Lung (tissue), 11 donors: ENCODE measurements at regions not wholly inside any gene's neighbourhood (a gene's known extent, or its start where the extent isn't known, plus 50 kb on each side); places are given as distances from the start of the nearest gene placed in this dataset.

ENCODE experiments used
- ATAC-seq: fragments of 200-7000 bp; cut with Tn5 transposase; one replicate; pipeline ENCODE4 v1.9.1; 2020; ENCODE audit warnings: moderate number of reproducible peaks; ENCODE audit not compliant: insufficient read depth, low FRiP score
- DNase-seq, 3 donors: peaks; one replicate each; pipeline ENCODE4 v3.0.0-alpha.2; 2013 to 2017
- H3K27ac ChIP-seq, 2 donors: one replicate each; pipeline ENCODE4 v1.5.1; 2013; ENCODE audit warnings: mild to moderate bottlenecking in 2 of 2, moderate library complexity in 2 of 2, control low read depth in 1 of 2, inconsistent platforms in 1 of 2, low read depth in 1 of 2, low read length in 1 of 2
- H3K27me3 ChIP-seq, 3 donors: one replicate each; pipeline ENCODE4 v1.5.1; 2013; ENCODE audit warnings: low read length in 2 of 3; ENCODE audit not compliant: control insufficient read depth in 3 of 3, insufficient read depth in 3 of 3
- H3K36me3 ChIP-seq, 4 donors: one replicate each; pipeline ENCODE4 v1.5.1; 2013; ENCODE audit warnings: low read length in 4 of 4, mild to moderate bottlenecking in 1 of 4, moderate library complexity in 1 of 4; ENCODE audit not compliant: control insufficient read depth in 4 of 4, insufficient read depth in 4 of 4
- H3K4me1 ChIP-seq, 5 donors: one replicate each; pipeline ENCODE4 v1.5.1; 2013; ENCODE audit warnings: low read length in 5 of 5, mild to moderate bottlenecking in 2 of 5, moderate library complexity in 1 of 5; ENCODE audit not compliant: control insufficient read depth in 5 of 5, insufficient read depth in 5 of 5
- H3K4me3 ChIP-seq: one replicate; pipeline ENCODE4 v1.5.1; 2013; ENCODE audit warnings: mild to moderate bottlenecking, control low read depth, moderate library complexity
- H3K9ac ChIP-seq, 2 donors: one replicate each; pipeline ENCODE4 v1.5.1; 2013; ENCODE audit warnings: low read length in 2 of 2, control low read depth in 1 of 2; ENCODE audit not compliant: insufficient read depth in 1 of 2
- H3K9me3 ChIP-seq, 4 donors: one replicate each; pipeline ENCODE4 v1.5.1; 2013; ENCODE audit warnings: low read length in 3 of 4, mild to moderate bottlenecking in 1 of 4, moderate library complexity in 1 of 4; ENCODE audit not compliant: control insufficient read depth in 4 of 4, insufficient read depth in 3 of 4
- CTCF ChIP-seq: IDR thresholded peaks from 2 replicates; pipeline ENCODE4 v1.5.1; 2012; ENCODE audit warnings: mild to moderate bottlenecking; ENCODE audit errors: control extremely low read depth, extremely low read depth
- WGBS, 2 donors: extraction: QIAGEN DNeasy Blood & Tissue Kit; methylation state at CpG; one replicate each; pipeline ENCODE4 v1.1.7; 2013; 5-methylcytosine and 5-hydroxymethylcytosine counted together
- donor health status: control.
- donor health status: control.
- donor health status: Bipolar disorder and iron deficiency.
- donor health status: healthy.
- donor health status: DM: yes; HTN: yes; CAD: no.

DNA sequence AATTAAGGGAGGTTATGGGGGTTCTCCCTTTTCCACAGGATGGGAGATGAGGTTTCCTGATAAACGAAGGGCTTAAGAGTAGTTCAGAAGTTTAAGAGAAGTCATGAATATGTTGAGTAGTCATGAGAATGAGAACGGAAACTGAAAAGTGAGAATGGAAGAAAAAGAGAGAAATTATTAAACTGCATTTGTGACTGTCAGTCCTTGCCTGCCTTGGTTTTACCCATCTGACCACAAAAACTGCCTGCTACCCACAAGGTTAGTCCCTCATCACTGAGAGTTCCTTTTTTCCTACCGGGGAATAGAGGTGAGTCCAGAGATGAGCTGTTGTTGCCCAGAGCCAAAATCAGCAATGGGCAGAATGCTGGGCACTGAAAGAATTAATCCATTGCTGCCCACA is 174.1 kb upstream of the BET1 start:
- no peak overlapping the region for H3K4me3 ChIP-seq
- peaks cover 0 to 3% (median 1%) of the 10 kb centered on the region in 5 donors for H3K4me1 ChIP-seq
- 42 to 70% methylated on average over 3 of the region's 3 CpGs for WGBS, 2 donors
- TF ChIP-seq CTCF, result no peak
- no peak overlapping the region for H3K27ac ChIP-seq
- H3K36me3 ChIP-seq, result no peaks in the 10 kb centered on the region
- H3K27me3 ChIP-seq, result no peaks in the 10 kb centered on the region
- H3K9ac ChIP-seq, result no peak overlapping the region
- ATAC-seq, result no peak
- no peak for DNase-seq
- H3K9me3 ChIP-seq, result no peaks in the 10 kb centered on the region

GRCh38 chr7:94179466-94179865 is 175.3 kb upstream of the BET1 start:
- Histone ChIP-seq H3K36me3 (no peaks in the 10 kb centered on the region), H3K9me3 (no peaks in the 10 kb centered on the region), H3K27me3 (no peaks in the 10 kb centered on the region), H3K4me1 (peaks cover 0 to 4% (median 2%) of the 10 kb centered on the region in 5 donors), H3K4me3 (no peak overlapping the region), H3K9ac (no peak overlapping the region), H3K27ac (no peak overlapping the region)
- 90 to 93% methylated on average over 1 of the region's 1 CpG for WGBS, 2 donors
- DNase-seq (no peak), ATAC-seq (no peak)
- TF ChIP-seq CTCF, result no peak

DNA sequence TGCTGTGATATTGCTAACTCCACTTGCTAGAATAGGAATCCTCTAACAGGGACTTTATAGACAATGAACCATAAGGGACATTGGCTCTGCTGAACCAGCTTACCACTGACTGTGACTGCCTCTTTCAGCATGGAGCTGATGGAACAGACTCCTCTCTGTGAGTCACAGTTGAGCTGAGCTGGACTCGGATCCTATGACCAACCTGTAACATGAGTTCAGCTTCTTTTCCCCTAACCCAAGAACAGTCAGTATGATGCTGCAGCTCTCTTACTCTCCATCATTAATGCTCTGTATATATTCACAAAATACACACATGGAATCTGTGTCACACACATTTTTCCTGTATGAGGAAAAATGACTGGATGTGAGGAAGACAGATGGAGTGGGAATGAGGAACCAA is 177.9 kb upstream of the BET1 start:
- TF ChIP-seq CTCF, result no peak
- H3K9me3 ChIP-seq, result no peaks in the 10 kb centered on the region
- no peak overlapping the region for H3K9ac ChIP-seq
- H3K4me3 ChIP-seq, result no peak overlapping the region
- H3K27me3 ChIP-seq, result no peaks in the 10 kb centered on the region
- H3K4me1 ChIP-seq, result peaks cover 0 to 4% (median 2%) of the 10 kb centered on the region in 5 donors
- DNase-seq, result peak in 2 of 3 donors; percentile 7 to 19
- peak overlapping the region in 1 of 2 donors; percentile 56 for H3K27ac ChIP-seq
- no peaks in the 10 kb centered on the region for H3K36me3 ChIP-seq
- no peak for ATAC-seq
- WGBS, 2 donors, result 82 to 93% methylated on average over 1 of the region's 1 CpG

DNA sequence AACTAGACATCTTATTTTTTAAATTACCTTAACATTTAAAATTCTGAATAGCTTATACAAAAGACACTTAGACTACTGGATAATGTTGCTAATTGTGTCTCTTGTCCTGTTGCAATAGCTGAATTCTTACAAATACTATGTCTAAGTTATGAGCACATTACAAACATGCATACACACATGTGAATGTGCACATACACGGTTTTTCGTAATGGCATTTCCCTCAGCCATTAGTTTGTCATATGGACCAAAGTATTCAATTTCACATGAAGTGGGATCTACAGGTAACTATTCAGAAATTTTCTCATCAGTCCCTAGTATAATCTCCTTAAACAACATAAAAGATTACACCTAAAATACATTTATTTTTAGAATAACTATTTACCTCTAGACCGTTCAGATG is 178.6 kb upstream of the BET1 start:
- no peak overlapping the region for H3K9ac ChIP-seq
- WGBS, 2 donors, result 77 to 92% methylated on average over 3 of the region's 3 CpGs
- no peaks in the 10 kb centered on the region for H3K27me3 ChIP-seq
- H3K27ac ChIP-seq, result no peak overlapping the region
- no peak for TF ChIP-seq CTCF
- H3K36me3 ChIP-seq, result no peaks in the 10 kb centered on the region
- ATAC-seq (no peak), DNase-seq (no peak)
- peaks cover 0 to 4% (median 2%) of the 10 kb centered on the region in 5 donors for H3K4me1 ChIP-seq
- no peak overlapping the region for H3K4me3 ChIP-seq
- H3K9me3 ChIP-seq, result no peaks in the 10 kb centered on the region
